GM18951 (cell line): ENCODE measurements at regions not wholly inside any gene's neighbourhood (a gene's known extent, or its start where the extent isn't known, plus 50 kb on each side); places are given as distances from the start of the nearest gene placed in this dataset.

ENCODE experiments used
- POLR2A ChIP-seq: IDR thresholded peaks from 4 replicates; pipeline ENCODE4 v1.6.1; 2011; ENCODE audit warnings: mild to moderate bottlenecking; ENCODE audit not compliant: insufficient read length, insufficient read depth; ENCODE audit errors: extremely low read depth
- in situ Hi-C: fragments of 300-500 bp; cut with MboI; formaldehyde crosslinking; loops from one replicate; pipeline ENCODE4 v1.12.0; 2022; ENCODE audit warnings: low sequenced_read_pairs, mixed read lengths, inconsistent platforms; ENCODE audit not compliant: unreplicated experiment

DNA sequence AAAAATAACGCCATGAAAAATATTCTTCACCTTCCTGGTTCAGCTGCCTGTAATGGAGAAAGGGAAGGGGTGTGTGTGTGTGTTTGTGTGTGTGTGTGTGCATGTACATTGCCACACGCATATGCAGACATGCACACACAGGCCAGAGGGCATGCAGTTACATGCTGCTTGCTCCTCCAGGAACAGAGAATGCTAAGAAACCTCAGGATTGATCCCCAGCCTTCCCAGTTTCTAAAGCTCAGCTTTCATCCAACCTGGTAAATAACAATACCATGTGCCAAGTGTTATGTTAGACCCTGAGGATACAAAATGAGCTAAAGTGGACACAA lies 241.7 kb downstream of the SPTSSA start:
- TF ChIP-seq POLR2A = no peak
- in situ Hi-C loops = no loop called here

- in situ Hi-C loops = loop anchor here (10.0 kb wide), 1 partner anchor 365 kb away; no protein-coding TSS in a partner anchor
These were observed 242.2 kb downstream of the SPTSSA start for GRCh38 chr14:34219661-34220377.

DNA sequence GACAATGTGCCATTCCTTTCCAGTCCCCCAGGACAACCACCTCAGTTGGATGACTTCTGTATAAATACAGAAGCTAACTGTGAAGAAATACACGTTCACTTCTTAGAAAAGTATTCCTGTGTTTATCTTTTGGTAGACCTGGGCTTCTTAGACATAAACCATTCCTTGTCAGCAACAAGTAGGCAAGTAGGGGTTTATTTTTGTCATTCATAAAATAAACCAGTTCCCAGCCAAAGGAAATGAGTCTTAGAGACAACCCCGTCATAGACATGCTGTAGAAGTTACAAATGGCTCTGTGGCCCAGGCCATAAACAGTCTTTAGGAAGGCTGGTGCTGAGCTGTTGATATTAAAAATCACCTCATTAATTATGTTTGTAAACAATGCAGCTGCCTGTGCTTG lies 243.2 kb downstream of the SPTSSA start:
- no peak for TF ChIP-seq POLR2A
- in situ Hi-C loops = loop anchor here (10.0 kb wide), 1 partner anchor 364 kb away; no protein-coding TSS in a partner anchor

More at GRCh38 chr14:34219661-34220377, 242.2 kb downstream of the SPTSSA start:
- no peak for TF ChIP-seq POLR2A

- TF ChIP-seq POLR2A = no peak
- in situ Hi-C loops = loop anchor here (10.0 kb wide), 1 partner anchor 360 kb away; no protein-coding TSS in a partner anchor
These were observed 247.1 kb downstream of the SPTSSA start for GRCh38 chr14:34214961-34215360.

GRCh38 chr14:34213332-34213731 lies 248.7 kb downstream of the SPTSSA start:
- in situ Hi-C loops = loop anchor here (10.0 kb wide), 1 partner anchor 359 kb away; no protein-coding TSS in a partner anchor
- no peak for TF ChIP-seq POLR2A

- no peak for TF ChIP-seq POLR2A
- in situ Hi-C loops = loop anchor here (10.0 kb wide), 1 partner anchor 358 kb away; no protein-coding TSS in a partner anchor
These were observed 249.7 kb downstream of the SPTSSA start for GRCh38 chr14:34212172-34212929.

- no peak for TF ChIP-seq POLR2A
- in situ Hi-C loops = loop anchor here (10.0 kb wide), 1 partner anchor 357 kb away; no protein-coding TSS in a partner anchor
These were observed 250.3 kb downstream of the SPTSSA start for GRCh38 chr14:34211732-34212131.

DNA sequence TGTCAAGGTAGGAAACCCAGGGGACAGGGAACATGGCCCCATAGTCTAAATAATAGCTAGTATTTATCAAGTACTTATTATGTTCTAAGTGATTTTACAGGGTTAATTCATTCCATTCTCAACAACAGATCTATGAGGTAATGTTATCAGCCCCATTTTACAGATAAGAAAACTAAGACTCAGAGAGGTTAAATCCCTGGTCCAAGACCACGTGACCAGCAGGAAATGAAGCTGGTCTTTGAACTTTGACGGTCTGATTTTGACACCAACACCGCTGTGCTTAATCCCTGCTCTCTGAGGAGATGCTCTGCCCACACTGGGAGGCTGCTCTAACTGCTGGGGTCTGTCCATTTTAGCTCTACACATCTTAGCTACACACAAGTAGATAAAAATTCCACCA lies 253.5 kb downstream of the SPTSSA start:
- TF ChIP-seq POLR2A = no peak
- in situ Hi-C loops = no loop called here

- no peak for TF ChIP-seq POLR2A
- in situ Hi-C loops = no loop called here
These were observed 254.9 kb upstream of the EGLN3 start for GRCh38 chr14:34205799-34206198.

DNA sequence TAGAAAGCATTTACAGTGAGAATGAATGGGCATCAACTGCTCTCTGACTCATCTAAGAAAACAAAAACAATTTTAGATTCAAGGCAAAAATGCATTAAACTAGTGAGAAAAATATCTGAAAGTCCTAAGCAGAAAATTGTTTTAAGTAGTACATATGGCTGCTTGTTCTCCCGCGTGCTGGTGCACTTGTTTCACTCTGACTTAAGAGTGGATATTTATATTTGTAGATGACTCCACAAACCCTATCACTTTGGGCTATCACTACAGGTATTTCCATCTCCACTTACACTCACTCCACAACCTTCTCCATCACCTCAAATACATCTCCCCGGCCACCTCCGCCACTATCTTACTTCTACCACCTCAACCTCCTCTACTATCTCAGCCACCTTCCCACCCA lies 253.9 kb upstream of the EGLN3 start:
- TF ChIP-seq POLR2A = no peak

DNA sequence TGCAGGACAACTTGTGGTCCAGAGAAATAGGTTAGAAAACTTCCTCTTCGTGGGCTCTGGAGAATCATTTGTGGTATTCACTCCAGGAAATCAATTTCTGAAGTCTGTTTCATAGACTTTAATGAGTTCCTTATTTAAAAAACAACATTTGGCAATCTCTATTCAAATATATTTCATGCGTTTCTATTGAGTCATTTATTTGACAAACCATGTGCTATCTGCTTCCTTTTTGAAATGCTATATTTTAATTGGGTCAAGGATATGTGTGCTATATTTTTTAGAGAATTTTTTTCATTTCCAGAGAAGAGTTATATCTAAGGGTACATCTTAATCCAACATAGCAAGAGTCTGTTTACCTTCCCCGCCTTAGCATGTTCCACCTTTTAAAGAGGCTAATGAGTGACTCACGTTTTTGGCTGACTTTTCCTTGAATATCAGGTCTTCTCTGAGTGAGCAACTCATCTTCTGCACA lies 252.4 kb upstream of the EGLN3 start:
- TF ChIP-seq POLR2A = no peak
- in situ Hi-C loops = no loop called here

More for the DNA sequence above, 253.9 kb upstream of the EGLN3 start:
- in situ Hi-C loops = no loop called here

DNA sequence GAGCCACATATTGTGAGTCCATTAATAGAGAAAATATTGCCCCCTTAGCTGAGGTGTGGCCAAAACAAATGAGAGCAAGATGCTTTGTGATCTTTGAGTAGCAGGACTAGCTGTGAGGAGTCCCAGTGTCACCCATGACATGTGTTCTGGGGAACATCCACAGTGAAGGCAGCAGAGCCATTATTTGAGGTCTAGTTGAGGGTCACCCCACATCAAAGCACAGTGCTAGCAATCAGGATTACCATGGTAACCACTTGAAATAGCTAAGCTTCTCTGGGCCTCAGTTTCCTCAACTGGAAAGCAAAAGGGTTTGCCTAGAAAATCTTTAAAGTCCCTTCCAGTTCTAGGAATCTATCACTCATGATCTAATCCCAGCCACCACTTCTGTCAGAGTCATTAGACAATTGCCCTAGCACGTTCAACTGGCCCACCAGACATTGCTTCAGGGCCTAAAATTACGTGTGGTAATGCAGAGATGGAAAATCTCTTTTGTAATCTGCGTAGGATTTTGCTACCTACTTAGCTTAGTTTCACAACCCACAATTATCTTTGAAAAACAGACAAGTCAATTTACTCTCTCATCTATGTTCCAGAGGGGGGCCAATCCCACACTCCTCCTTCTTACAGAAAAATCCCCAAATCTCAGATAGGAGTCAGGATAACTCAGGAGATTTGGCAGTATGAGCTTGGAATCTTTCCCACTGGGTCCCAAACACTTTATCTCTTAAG lies 251.2 kb upstream of the EGLN3 start:
- TF ChIP-seq POLR2A = no peak
- in situ Hi-C loops = no loop called here

GRCh38 chr14:34199585-34199984 lies 248.7 kb upstream of the EGLN3 start:
- in situ Hi-C loops = no loop called here
- no peak for TF ChIP-seq POLR2A
